T-cell (primary cell): ENCODE measurements at regions not wholly inside any gene's neighbourhood (a gene's known extent, or its start where the extent isn't known, plus 50 kb on each side); places are given as distances from the start of the nearest gene placed in this dataset.

Source experiments
- ATAC-seq, 4 experiments: fragments of 200-7000 bp in 3 of 4; fragments of 150-1000 bp in 1 of 4; cut with Tn5 transposase; replicated peaks in 1 of 4; 1 replicate in 3 of 4; 2 replicates in 1 of 4; pipeline ENCODE4 v1.10.0; 2021; ENCODE audit warnings: moderate library complexity in 3 of 4, mild to moderate bottlenecking in 2 of 4, moderate number of reproducible peaks in 1 of 4
- CTCF ChIA-PET, 2 donors: fragments of 300-600 bp; sonication (Branson Sonifier 250); formaldehyde crosslinking; loops; one replicate each; lab custom pipeline; 2022; ENCODE audit warnings: antibody characterized with exemption in 2 of 2; lab: Charles Lee
- POLR2A ChIA-PET, 2 donors: fragments of 300-600 bp; sonication (Branson Sonifier 250); formaldehyde crosslinking; loops; one replicate each; lab custom pipeline; 2022; ENCODE audit warnings: antibody characterized with exemption in 2 of 2; lab: Charles Lee
- DNase-seq, 35 experiments: peaks; one replicate each; pipeline versions ENCODE4 v3.0.0 to v3.0.0-alpha.2; 2013 to 2023
- H3K27ac ChIP-seq: one replicate; pipeline ENCODE4 v1.5.1; 2013; ENCODE audit warnings: low read length
- H3K27me3 ChIP-seq, 2 experiments: replicated peaks in 1 of 2; 1 replicate in 1 of 2; 2 replicates in 1 of 2; pipeline versions ENCODE4 v1.6.1 to v1.7.0; 2013; ENCODE audit warnings: low read length in 1 of 2, mixed read lengths in 1 of 2; ENCODE audit not compliant: control insufficient read depth in 2 of 2, insufficient read depth in 2 of 2; ENCODE audit errors: extremely low read depth in 1 of 2
- H3K36me3 ChIP-seq, 2 donors: 1 replicate in 1 of 2; 2 replicates in 1 of 2; pipeline versions ENCODE4 v1.6.1 to v1.7.0; 2013; ENCODE audit warnings: low read length in 1 of 2; ENCODE audit not compliant: control insufficient read depth in 2 of 2, insufficient read depth in 1 of 2; ENCODE audit errors: extremely low read depth in 1 of 2
- H3K4me1 ChIP-seq, 2 experiments: 1 replicate in 1 of 2; 2 replicates in 1 of 2; pipeline versions ENCODE4 v1.6.1 to v1.7.0; 2013; ENCODE audit warnings: low read length in 2 of 2, mixed read lengths in 1 of 2; ENCODE audit not compliant: insufficient read depth in 2 of 2, control insufficient read depth in 1 of 2; ENCODE audit errors: extremely low read depth in 1 of 2
- H3K4me3 ChIP-seq, 2 donors: 1 replicate in 1 of 2; 2 replicates in 1 of 2; pipeline versions ENCODE4 v1.5.1 to v1.7.0; 2013; ENCODE audit warnings: mild to moderate bottlenecking in 2 of 2, low read length in 1 of 2, moderate library complexity in 1 of 2; ENCODE audit not compliant: control insufficient read depth in 1 of 2; ENCODE audit errors: extremely low read depth in 1 of 2
- H3K9me3 ChIP-seq: 2 replicates; pipeline ENCODE4 v1.7.0; 2013
- H3K27ac Mint-ChIP-seq, 2 donors: one replicate each; pipeline ENCODE4 v1.8.0; 2020 to 2021; ENCODE audit warnings: mild to moderate bottlenecking in 2 of 2, mixed read lengths in 2 of 2
- H3K27me3 Mint-ChIP-seq, 2 donors: one replicate each; pipeline ENCODE4 v1.8.0; 2021 to 2022; ENCODE audit warnings: mixed read lengths in 2 of 2
- H3K36me3 Mint-ChIP-seq: one replicate; pipeline ENCODE4 v1.8.0; 2021; ENCODE audit warnings: mixed read lengths
- H3K4me1 Mint-ChIP-seq, 3 donors: one replicate each; pipeline ENCODE4 v1.8.0; 2020 to 2022; ENCODE audit warnings: mixed read lengths in 3 of 3, mild to moderate bottlenecking in 1 of 3
- H3K4me3 Mint-ChIP-seq, 3 donors: one replicate each; pipeline ENCODE4 v1.8.0; 2020 to 2022; ENCODE audit warnings: mild to moderate bottlenecking in 3 of 3, mixed read lengths in 3 of 3, moderate library complexity in 3 of 3
- H3K9me3 Mint-ChIP-seq, 3 donors: one replicate each; pipeline ENCODE4 v1.8.0; 2020 to 2022; ENCODE audit warnings: mixed read lengths in 3 of 3
- WGBS: methylation state at CpG from one replicate; pipeline ENCODE4 v1.1.5; 2013; ENCODE audit warnings: missing lambda C conversion rate; ENCODE audit not compliant: insufficient coverage; 5-methylcytosine and 5-hydroxymethylcytosine counted together

GRCh38 chr12:75634244-75635222 lies 123.1 kb upstream of the KRR1 start:
- Histone ChIP-seq H3K4me1 (no peaks in the 10 kb centered on the region), H3K9me3 (no peaks in the 10 kb centered on the region), H3K4me3 (no peak overlapping the region), H3K27ac (no peak overlapping the region), H3K27me3 (no peaks in the 10 kb centered on the region), H3K36me3 (no peaks in the 10 kb centered on the region)
- no peaks in the 10 kb centered on the region for H3K9me3 Mint-ChIP-seq
- H3K27me3 Mint-ChIP-seq: peaks cover 0 to 7% of the 10 kb centered on the region in 2 donors
- ATAC-seq: no peak
- peaks cover 0 to 8% (median 4%) of the 10 kb centered on the region in 3 donors for H3K4me1 Mint-ChIP-seq
- no peak for DNase-seq
- POLR2A ChIA-PET: no interaction called here
- H3K27ac Mint-ChIP-seq: no peak overlapping the region
- H3K36me3 Mint-ChIP-seq: no peaks in the 10 kb centered on the region
- WGBS: no CpG with 5 or more reads among the region's 3 CpGs
- CTCF ChIA-PET: no interaction called here
- no peak overlapping the region for H3K4me3 Mint-ChIP-seq

GRCh38 chr12:75633789-75634188 lies 122.4 kb upstream of the KRR1 start:
- no peak overlapping the region for H3K27ac Mint-ChIP-seq
- H3K27me3 Mint-ChIP-seq: peaks cover 0 to 7% of the 10 kb centered on the region in 2 donors
- CTCF ChIA-PET: no interaction called here
- POLR2A ChIA-PET: no interaction called here
- H3K36me3 Mint-ChIP-seq: no peaks in the 10 kb centered on the region
- Histone ChIP-seq H3K9me3 (no peaks in the 10 kb centered on the region), H3K27me3 (no peaks in the 10 kb centered on the region), H3K27ac (no peak overlapping the region), H3K36me3 (no peaks in the 10 kb centered on the region), H3K4me3 (no peak overlapping the region), H3K4me1 (no peaks in the 10 kb centered on the region)
- H3K4me3 Mint-ChIP-seq: no peak overlapping the region
- no peak for DNase-seq
- no peak for ATAC-seq
- peaks cover 0 to 8% (median 4%) of the 10 kb centered on the region in 3 donors for H3K4me1 Mint-ChIP-seq
- no peaks in the 10 kb centered on the region for H3K9me3 Mint-ChIP-seq
- WGBS: 100% methylated on average over 1 of the region's 3 CpGs

- ATAC-seq (no peak), DNase-seq (no peak)
- WGBS: no CpG with 5 or more reads among the region's 3 CpGs
- H3K27me3 Mint-ChIP-seq: peaks cover 0 to 7% of the 10 kb centered on the region in 2 donors
- H3K36me3 Mint-ChIP-seq: no peaks in the 10 kb centered on the region
- no peaks in the 10 kb centered on the region for H3K27me3 ChIP-seq
- no peak overlapping the region for H3K27ac Mint-ChIP-seq
- H3K4me1 ChIP-seq: no peaks in the 10 kb centered on the region
- H3K9me3 ChIP-seq: no peaks in the 10 kb centered on the region
- H3K4me3 Mint-ChIP-seq: no peak overlapping the region
- no peak overlapping the region for H3K27ac ChIP-seq
- H3K9me3 Mint-ChIP-seq: no peaks in the 10 kb centered on the region
- no peaks in the 10 kb centered on the region for H3K36me3 ChIP-seq
- H3K4me1 Mint-ChIP-seq: peaks cover 0 to 8% (median 4%) of the 10 kb centered on the region in 3 donors
- no peak overlapping the region for H3K4me3 ChIP-seq
- CTCF ChIA-PET: interaction anchor here in 1 of 2 donors (1.0 kb wide), 1 partner anchor 10 kb away, joined by 3 read pairs; no protein-coding TSS in a partner anchor
- POLR2A ChIA-PET: no interaction called here
Measured at GRCh38 chr12:75632442-75632841, 121.0 kb upstream of the KRR1 start.

- CTCF ChIA-PET: interaction anchor here in 1 of 2 donors (1.0 kb wide), 1 partner anchor 9 kb away, joined by 3 read pairs; no protein-coding TSS in a partner anchor
- 93% methylated on average over 3 of the region's 5 CpGs for WGBS
- H3K36me3 ChIP-seq: no peaks in the 10 kb centered on the region
- H3K4me1 ChIP-seq: no peaks in the 10 kb centered on the region
- H3K9me3 ChIP-seq: no peaks in the 10 kb centered on the region
- Mint-ChIP-seq H3K27me3 (peaks cover 0 to 7% of the 10 kb centered on the region in 2 donors), H3K36me3 (no peaks in the 10 kb centered on the region), H3K27ac (no peak overlapping the region), H3K4me3 (no peak overlapping the region), H3K4me1 (peaks cover 0 to 8% (median 4%) of the 10 kb centered on the region in 3 donors), H3K9me3 (no peaks in the 10 kb centered on the region)
- DNase-seq: no peak
- no peak overlapping the region for H3K4me3 ChIP-seq
- ATAC-seq: no peak
- no peak overlapping the region for H3K27ac ChIP-seq
- no peaks in the 10 kb centered on the region for H3K27me3 ChIP-seq
- POLR2A ChIA-PET: no interaction called here
Measured at GRCh38 chr12:75631831-75632230, 120.4 kb upstream of the KRR1 start.

GRCh38 chr12:75630091-75630490 lies 118.7 kb upstream of the KRR1 start:
- WGBS: 92% methylated on average over 1 of the region's 2 CpGs
- no peak overlapping the region for H3K4me3 Mint-ChIP-seq
- no peaks in the 10 kb centered on the region for H3K4me1 Mint-ChIP-seq
- Histone ChIP-seq H3K27ac (no peak overlapping the region), H3K4me1 (no peaks in the 10 kb centered on the region), H3K27me3 (no peaks in the 10 kb centered on the region), H3K4me3 (no peak overlapping the region), H3K36me3 (no peaks in the 10 kb centered on the region), H3K9me3 (no peaks in the 10 kb centered on the region)
- ChIA-PET POLR2A (no interaction called here), CTCF (no interaction called here)
- ATAC-seq (no peak), DNase-seq (no peak)
- no peaks in the 10 kb centered on the region for H3K27me3 Mint-ChIP-seq
- H3K27ac Mint-ChIP-seq: no peak overlapping the region
- H3K36me3 Mint-ChIP-seq: no peaks in the 10 kb centered on the region
- no peaks in the 10 kb centered on the region for H3K9me3 Mint-ChIP-seq

- peaks cover 0 to under 1% of the 10 kb centered on the region in 2 donors for H3K27me3 Mint-ChIP-seq
- CTCF ChIA-PET: interaction anchor here in 1 of 2 donors (0.6 kb wide), 1 partner anchor 12 kb away, joined by 3 read pairs; no protein-coding TSS in a partner anchor
- Histone ChIP-seq H3K27ac (no peak overlapping the region), H3K36me3 (no peaks in the 10 kb centered on the region), H3K4me1 (no peaks in the 10 kb centered on the region), H3K4me3 (no peak overlapping the region), H3K9me3 (no peaks in the 10 kb centered on the region), H3K27me3 (no peaks in the 10 kb centered on the region)
- no peak overlapping the region for H3K27ac Mint-ChIP-seq
- no peaks in the 10 kb centered on the region for H3K9me3 Mint-ChIP-seq
- no peaks in the 10 kb centered on the region for H3K4me1 Mint-ChIP-seq
- no peak for DNase-seq
- no peak for ATAC-seq
- no peak overlapping the region for H3K4me3 Mint-ChIP-seq
- POLR2A ChIA-PET: no interaction called here
- H3K36me3 Mint-ChIP-seq: no peaks in the 10 kb centered on the region
Measured at GRCh38 chr12:75628916-75629315, 117.5 kb upstream of the KRR1 start.
